GM18873 (cell line): ENCODE measurements at regions not wholly inside any gene's neighbourhood (a gene's known extent, or its start where the extent isn't known, plus 50 kb on each side); places are given as distances from the start of the nearest gene placed in this dataset.
"Not testable (repeated sequence)": the region's sequence is repeated elsewhere in the genome, so short reads cannot be mapped to it uniquely, and the experiment has no call there.

ENCODE experiments used
- ATAC-seq: cut with Tn5 transposase; IDR thresholded peaks from one replicate; pipeline ENCODE4 v1.9.1; 2021; ENCODE audit warnings: mild to moderate bottlenecking, moderate library complexity, moderate number of reproducible peaks; ENCODE audit not compliant: unreplicated experiment, low FRiP score

DNA sequence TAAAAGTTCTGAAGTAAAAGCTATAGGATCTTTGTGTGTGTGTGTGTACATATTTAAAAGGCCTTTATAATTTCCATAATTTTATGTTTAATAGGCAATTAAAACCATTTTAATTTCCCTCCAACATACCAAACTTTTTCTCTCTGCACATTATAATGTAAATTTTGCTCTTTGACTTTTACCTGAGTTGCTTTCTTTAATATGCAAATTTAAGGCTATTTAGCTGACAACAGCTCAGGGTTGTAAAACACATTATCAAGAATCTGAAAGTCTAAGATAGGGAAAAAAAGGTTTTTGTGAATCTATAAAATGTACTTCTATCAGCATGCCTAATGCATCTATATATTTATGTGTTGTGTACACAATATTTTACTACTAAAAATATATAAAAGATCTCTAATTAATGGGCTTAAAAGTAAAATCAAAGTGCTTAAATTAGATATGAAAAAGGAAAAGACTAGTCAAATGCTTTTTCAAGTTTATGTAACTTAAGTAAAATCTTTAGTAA lies 239.6 kb upstream of the RAI14 start:
- ATAC-seq = no peak

DNA sequence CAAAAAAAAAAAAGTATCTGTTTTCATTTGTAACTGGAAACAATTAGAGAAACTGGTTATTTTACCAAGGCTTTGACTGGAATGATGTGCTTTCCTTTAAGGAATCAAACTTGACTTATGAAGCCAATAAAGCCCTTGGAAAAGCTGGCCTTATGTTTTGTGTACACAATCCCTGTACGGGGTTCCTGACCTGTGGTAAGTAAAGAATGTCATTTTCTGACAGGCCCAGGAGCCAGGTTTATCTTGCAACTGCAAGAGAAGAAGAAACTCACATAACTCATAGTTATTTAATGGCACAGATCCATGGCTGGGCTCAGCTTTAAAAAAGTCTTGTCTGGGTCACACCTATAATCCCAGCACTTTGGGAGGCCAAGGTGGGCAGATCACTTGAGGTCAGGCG lies 235.9 kb upstream of the RAI14 start:
- ATAC-seq = not testable (repeated sequence)

DNA sequence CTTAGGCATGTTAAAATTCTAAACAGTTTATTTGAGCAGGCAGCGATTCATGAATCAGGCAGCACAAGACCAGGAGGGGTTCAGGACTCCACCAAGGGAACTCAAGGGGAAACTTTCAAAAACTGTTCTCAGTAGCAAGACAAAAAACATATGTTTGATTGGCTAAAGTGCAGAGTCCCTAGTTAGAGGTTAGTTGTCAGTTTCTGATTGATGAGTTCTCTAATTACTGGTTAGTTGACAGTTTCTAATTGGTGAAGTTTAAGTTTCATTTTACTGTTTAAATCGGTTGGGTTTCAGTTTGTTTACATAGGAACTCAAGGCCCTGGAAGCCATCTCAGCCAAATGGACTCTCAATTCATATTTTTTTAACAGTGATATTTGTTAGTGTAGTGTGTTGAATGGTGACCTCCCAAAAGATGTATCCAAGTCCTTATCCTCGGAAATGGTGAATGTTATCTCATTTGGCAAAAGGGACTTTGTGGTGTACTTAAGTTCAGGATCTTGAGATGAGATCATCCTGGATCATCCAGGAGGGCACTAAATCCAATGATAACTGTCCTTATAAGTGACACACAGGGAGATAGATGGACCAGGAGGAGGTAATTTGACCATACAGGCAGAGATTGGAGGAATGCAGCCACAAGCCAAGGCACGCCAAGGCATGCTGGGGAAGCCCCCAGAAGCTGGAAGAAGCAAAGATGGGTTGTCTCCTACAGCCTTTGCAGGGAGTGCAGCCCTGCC lies 219.2 kb upstream of the RAI14 start:
- ATAC-seq = no peak

DNA sequence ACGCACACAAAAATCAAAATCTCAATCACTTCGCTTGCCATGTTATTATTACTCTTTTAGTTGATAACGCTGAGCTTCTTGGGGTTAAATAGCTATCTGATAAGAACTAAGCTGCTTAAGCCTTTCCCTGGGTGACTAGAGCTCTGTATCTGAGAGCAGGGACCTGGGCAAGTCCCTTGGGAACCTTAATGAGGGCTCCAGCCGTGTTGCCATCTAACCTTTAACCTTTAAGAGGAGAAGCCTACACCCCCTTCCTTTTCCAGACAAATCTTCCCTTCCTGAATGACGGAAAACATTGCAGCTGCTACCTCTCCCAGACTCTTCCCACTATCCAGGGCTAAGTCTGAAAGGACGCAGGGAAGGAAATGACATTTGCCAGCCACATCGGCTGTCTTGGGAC lies 216.5 kb upstream of the RAI14 start:
- no peak for ATAC-seq

DNA sequence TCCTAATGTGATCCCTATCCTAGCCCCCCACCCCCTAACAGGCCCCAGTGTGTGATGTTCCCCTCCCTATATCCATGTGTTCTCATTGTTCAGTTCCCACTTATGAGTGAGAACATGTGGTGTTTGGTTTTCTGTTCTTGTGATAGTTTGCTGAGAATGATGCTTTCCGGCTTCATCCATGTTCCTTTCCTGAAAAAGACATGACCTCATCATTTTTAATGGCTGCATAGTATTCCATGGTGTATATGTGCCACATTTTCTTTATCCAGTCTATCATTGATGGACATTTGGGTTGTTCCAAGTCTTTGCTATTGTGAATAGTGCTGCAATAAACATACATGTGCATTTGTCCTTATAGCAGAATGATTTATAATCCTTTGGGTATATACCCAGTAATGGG lies 214.4 kb upstream of the RAI14 start:
- not testable (repeated sequence) for ATAC-seq

DNA sequence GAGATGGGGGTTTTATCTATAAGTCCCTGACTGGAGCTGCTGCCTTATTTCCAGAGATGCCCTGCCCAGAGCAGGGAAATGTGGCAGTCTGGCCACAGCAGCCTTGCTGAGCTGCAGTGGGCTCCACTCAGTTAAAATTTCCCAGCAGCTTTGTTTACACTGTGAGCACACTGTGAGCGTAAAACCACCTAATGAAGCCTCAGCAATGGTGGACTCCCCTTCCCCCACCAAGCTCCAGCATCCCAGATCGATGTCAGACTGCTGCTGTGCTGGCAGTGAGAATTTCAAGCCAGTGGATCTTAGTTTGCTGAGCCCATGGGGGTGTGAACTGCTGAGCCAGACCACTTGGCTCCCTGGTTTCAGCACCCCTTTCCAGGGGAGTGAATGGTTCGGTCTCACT lies 208.7 kb upstream of the RAI14 start:
- no peak for ATAC-seq

DNA sequence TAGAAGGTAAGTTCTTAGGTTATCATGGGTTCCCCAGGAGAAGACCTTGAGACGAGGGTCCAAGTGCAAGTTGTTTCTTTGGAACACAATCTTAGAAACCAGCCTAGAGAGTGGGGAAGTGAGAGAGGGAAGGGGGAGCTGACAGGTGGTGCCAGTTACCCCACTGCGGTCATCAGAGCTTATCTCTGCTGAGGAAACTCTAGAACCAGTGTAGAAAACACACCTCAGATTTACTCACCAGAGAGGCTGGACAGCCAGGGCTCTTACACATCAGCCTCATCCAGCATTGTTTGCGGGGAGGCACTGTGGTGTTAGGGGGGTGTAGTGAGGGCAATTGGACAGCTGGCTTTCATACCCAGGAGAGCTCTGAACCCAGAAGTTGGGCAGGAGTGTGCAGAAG lies 206.5 kb upstream of the RAI14 start:
- no peak for ATAC-seq

DNA sequence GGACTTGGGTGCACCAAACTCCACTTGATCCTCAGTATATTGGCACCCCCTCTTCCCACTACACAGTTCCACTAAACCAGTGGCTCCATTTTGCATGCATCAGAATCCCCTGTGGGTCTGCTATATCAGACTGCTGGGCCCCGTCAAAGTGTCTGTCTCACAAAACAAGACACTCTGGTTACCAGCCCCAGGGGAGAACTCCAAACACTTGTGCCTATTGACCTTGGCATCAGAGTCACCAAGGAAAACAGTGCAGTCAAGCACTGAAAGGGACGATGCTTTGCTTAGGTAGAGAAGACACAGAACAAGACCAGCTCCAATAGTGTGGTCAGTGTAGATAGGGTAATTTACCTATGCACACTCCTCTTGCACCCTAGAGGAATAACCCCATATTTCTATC lies 205.8 kb upstream of the RAI14 start:
- no peak for ATAC-seq

DNA sequence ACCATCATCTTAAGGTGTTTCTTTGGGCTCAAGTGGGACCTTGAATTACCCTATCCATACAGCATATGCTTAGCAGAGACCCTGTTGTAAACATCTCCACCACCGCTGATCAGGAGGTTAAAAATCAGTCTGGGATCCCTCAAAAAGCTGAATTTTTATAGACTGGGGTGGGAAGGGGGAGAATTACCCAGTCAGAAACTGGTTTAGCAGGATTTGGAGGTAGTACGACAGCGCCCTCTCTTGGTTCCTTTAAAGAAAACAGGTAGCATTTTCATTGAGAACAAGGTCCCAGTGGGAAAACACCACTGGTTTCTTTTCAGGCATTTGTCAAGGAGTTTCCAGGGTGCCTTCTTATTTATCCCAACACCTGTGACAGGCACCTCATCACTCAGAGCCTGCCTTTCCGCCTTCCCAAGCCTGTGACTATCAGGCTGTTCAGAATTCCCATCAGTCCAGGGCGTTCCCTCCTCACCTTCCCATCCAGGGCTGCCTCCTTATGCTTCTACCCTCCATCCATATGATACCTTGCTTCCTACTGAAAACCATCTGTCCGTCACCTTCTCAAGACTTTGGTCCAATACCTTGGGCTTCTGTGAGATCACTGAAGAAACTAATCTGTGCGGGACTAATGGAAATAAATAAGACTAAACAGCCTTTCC lies 203.8 kb upstream of the RAI14 start:
- no peak for ATAC-seq

DNA sequence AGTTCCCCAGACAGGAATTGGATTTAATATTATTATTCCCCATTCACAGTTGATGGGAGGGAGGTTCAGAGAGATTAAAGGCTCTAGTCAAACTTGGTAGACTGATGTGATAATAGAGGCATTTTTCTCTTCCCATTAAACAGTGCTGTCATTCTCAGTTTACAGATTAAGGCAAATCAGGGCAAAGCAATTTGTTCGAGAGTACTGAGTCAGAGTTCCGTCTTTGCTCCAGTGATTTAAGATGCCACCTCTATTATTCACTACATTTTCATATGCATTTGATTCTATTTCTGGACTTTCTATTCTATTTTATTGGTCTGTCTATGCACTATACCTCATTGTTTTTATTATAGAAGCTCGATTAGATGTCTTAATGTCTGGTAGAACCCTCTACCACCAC lies 201.0 kb upstream of the RAI14 start:
- ATAC-seq = no peak

DNA sequence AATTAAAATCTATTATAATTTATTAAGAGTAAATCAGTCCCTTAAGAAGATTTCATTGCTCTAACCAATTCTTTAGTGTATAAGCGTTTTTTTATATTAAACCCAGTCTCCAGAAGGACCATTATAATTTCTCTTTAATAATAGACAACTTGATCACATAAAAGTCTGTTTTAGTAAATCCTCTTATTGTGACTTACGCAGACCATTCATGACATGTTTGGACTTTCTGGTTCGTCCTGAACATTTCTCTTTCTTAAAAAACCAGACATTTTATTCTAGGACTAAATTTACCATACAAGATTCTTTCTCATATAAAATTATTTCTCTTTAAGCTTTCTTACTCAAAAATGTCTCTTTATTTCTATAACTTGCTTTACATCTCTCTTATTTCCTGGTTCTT lies 196.2 kb upstream of the RAI14 start:
- ATAC-seq = no peak

DNA sequence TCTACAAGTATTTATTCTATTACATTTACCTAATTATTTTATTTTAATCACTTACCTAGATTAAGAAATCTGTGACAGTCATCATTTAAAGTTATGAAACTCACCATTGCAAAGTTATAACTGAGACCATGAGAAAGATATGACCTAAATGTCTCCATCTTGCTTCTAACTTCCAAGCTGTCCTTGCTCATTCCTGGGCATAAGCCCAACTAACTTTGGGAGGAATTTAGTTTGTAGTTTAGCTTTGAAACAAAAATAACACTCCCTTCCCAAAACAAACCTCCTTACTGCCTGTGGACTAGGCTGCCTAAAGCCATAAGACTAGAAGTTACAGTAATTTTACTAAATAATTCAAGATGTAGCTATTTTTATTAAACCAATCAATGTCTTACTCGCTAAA lies 195.6 kb upstream of the RAI14 start:
- ATAC-seq = no peak

DNA sequence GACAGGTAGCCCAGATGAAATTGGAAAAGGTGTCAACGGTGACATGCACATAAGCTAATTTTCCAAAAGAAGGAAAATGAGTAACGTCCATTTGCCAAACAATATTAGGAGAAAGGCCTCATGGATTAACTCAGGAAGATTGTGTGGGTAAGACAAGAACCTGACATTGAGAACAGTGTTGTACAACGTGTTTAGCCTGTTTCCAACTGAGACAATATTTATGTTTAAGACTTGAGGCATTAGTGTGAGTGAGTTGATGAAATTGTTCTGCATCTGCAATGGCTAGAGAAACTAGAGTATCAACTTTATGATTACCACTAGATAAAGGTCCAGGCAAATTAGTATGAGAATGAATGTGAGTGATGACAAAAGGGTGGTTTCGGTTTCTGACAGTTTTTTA lies 191.3 kb upstream of the RAI14 start:
- ATAC-seq = no peak

DNA sequence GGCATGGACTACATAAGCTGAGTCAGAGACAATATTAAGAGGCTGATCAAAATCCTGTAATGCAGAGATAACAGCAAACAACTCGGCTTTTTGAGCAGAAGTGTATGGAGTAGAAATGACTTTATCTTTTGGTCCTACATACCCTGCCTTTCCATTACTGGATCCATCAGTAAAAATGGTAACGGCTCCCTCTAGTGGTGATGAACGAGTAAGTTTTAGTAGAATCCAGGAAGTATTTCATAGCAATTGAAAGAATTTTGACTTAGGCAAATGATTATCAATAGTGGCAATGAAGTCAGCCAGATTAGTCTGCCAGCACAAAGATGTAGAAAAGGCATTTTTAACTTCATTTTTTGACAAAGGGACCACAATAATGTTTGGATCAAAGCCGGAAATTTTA lies 190.8 kb upstream of the RAI14 start:
- not testable (repeated sequence) for ATAC-seq

DNA sequence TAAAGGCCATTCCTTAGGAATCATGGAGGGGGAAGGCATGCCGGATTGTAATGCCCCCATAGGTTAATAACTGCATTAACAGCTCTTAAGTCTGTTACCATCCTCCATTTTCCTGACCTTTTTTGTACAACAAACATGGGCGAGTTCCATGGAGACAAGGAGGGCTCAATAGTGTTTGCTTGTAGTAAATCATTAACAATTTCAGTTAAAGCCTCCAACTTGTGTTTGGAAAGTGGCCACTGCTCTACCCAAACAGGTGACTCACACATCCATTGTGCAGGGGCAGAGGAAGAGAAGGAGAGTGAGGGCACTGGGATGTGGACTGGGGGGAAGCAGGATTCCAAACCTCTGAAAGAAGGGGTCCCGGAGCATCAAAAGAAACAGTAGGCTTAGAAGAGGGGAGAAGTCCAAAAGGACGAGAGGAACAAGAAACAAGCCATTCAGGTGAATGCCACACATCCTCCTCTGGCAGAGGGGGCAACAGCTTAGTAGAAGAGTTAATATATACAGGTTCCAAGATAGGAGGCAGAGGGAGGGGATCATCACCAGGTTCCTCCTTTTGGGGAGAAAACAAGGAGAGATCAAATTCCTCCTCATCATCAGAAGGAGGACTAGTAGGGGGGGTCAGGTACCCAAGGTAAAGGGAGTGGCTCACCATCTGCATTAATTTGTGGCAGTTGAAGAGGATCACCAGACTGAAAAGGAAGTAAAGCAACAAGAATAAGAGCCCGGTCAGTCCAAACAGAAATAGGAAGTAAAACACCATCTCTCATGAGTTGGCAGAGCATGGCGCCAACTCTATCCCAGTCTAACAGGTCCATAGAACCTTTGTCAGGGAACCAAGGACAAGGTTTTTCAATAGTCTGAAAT lies 189.4 kb upstream of the RAI14 start:
- ATAC-seq = not testable (repeated sequence)

DNA sequence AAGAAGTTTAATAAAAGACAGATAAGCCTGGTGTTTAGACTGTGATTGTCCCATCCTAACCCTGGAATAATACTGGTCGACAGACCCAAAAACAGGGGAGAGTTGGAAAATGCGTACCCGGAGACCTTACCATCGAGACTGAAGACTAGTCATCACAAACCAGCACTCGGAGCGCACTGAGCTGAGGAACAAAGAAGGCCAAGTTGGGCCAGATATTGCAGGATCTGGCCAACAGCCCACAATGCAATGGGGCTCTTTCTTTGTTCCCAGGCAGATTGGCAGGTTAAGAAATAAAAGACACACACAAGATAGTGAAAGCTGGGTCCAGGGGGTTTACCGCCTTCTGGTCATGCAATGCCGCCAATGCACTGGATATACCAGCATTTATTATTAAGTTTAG lies 188.7 kb upstream of the RAI14 start:
- ATAC-seq = no peak

DNA sequence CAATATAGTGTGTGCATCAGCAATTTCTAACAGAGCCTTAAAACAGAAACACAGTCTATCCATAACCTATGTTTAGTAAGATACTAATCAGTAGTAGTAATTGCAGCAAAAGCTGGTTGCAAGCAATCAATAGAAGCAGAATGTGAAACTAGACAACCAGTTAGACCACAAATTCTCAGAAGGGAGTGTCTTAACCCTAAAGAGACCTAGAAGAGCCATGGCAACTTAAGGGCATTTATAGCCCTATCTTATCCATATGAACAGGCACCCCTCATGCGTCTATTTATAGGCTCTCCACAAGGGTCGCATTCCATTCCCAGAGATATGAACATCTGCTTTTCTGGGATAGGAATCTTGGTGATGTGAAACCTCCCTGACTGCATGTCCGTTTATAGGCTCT lies 188.1 kb upstream of the RAI14 start:
- ATAC-seq = peak; percentile 83

DNA sequence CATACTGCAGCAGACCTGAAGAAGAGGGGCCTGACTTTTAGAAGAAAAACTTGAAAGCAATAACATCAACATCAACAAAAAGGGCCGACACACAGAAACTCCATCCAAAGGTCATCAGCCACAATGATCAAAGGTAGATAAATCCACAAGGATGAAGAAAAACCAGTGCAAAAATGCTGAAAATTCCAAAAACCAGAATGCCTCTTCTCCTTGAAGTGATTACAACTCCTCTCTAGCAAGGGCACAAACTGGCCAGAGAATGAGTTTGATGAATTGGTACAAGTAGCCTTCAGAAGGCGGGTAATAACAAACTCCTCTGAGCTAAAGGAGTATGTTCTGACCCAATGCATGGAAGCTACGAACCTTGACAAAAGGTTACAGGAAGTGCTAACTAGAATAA lies 186.2 kb upstream of the RAI14 start:
- no peak for ATAC-seq

DNA sequence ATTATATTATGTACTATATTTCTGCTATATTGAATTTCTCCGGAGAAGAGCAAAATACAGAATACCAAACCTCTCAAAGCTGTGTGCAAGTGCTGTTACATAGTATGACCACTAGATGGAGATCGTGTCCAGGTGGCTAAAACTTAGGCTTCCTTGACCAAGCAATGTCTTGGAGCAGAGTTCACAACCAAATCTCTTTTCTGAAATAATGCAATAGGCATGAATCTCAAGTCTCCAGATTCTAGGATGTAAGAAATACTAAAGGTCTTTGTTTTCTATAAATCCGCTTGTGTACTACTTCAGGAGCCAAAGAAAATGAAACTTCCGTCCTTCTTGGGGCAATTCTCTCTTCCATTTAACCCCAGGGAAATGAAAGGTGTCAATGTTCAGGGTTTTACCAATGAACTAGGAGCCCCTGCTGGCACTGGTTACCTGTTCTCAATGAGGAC lies 181.5 kb upstream of the RAI14 start:
- no peak for ATAC-seq

DNA sequence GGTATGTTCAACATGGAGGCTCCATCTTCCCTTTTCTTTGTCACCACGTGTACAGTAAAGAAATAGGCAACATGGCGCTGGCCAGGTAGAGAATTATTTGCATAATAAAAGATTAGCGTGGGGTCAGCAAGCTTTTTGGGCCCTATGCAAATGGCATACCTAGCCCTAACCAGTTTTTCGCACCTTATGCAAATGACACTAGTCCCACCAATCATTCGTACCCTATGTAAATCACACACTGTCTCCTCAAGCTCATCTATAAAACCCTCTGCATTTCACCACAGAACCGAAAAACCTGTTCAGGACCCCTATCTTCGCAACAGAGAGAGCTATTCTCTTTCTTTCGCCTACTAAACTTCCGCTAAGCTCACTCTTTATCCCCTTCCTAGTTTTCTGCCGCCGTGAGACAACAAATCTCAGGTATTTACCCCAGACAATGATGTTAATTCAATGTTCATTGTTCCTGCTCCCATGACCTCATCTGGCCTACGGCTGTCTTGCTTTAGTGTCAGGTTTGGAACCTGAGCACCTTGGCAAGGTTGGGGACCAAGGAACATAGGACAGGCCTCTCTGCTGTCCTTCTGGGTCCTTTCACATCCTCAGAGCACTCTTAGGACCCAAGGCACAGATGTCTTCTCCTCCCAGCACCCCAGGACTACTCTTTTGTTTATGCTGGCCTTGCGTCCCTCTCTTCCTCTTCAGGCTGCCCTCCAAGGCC lies 180.7 kb upstream of the RAI14 start:
- no peak for ATAC-seq
